ENCODE measurements at regions not wholly inside any gene's neighbourhood (a gene's known extent, or its start where the extent isn't known, plus 50 kb on each side); places are given as distances from the start of the nearest gene placed in this dataset.

DNA sequence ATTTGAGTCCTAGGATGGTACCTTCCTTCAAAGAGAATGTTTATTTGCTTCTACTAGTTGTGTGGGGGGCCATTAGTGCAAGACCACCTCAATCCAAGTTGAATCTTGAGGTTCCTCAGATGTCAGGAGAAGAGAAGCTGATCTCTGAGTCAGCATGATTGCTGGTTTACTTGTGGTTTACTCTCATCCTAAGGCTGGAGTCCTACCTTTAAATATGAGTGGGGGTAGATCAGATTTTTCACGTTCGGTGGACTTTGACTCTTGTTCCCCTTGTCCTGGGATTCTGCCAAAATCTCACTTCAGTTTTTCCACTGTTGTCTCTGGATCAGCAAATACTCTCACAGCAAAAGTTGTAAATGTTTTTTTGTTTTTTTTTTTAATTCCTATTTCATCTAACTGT lies 84.6 kb upstream of the F13A1 start:
- Histone ChIP-seq H3K4me2 (no peak overlapping the region), H3K27me3 (no peaks in the 10 kb centered on the region), H3K4me1 (ENCODE audit: insufficient read depth) (no peaks in the 10 kb centered on the region), H4K20me1 (ENCODE audit: insufficient read depth, poor library complexity, severe bottlenecking) (no peaks in the 10 kb centered on the region), H3K36me3 (replicated peaks; ENCODE audit: insufficient read depth, low read depth) (no peaks in the 10 kb centered on the region), H2AFZ (no peak overlapping the region), H3K9me2 (replicated peaks; ENCODE audit: insufficient read depth) (no peaks in the 10 kb centered on the region), H3K27ac (no peak overlapping the region), H3K79me2 (no peaks in the 10 kb centered on the region), H3K4me3 (no peak overlapping the region), H3K9me3 (ENCODE audit: low read depth) (no peaks in the 10 kb centered on the region)
- DNase-seq (ENCODE audit: low spot score) = peak; percentile 24
- WGBS (ENCODE audit: low lambda C conversion rate, missing lambda C conversion rate) = 67% methylated on average over 2 of the region's 2 CpGs
- no peak for TF ChIP-seq EZH2 (IDR thresholded peaks at IDR 0.05; ENCODE audit: borderline replicate concordance)
- TF ChIP-seq, protein P1, sequence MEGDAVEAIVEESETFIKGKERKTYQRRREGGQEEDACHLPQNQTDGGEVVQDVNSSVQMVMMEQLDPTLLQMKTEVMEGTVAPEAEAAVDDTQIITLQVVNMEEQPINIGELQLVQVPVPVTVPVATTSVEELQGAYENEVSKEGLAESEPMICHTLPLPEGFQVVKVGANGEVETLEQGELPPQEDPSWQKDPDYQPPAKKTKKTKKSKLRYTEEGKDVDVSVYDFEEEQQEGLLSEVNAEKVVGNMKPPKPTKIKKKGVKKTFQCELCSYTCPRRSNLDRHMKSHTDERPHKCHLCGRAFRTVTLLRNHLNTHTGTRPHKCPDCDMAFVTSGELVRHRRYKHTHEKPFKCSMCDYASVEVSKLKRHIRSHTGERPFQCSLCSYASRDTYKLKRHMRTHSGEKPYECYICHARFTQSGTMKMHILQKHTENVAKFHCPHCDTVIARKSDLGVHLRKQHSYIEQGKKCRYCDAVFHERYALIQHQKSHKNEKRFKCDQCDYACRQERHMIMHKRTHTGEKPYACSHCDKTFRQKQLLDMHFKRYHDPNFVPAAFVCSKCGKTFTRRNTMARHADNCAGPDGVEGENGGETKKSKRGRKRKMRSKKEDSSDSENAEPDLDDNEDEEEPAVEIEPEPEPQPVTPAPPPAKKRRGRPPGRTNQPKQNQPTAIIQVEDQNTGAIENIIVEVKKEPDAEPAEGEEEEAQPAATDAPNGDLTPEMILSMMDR (IDR thresholded peaks at IDR 0.05; ENCODE audit: poor library complexity) = no peak
- no peak for TF ChIP-seq EZH2phosphoT487 (IDR thresholded peaks at IDR 0.05; ENCODE audit: low read depth, severe bottlenecking, unreplicated experiment)

- H3K9me2 ChIP-seq (replicated peaks; ENCODE audit: insufficient read depth) = no peaks in the 10 kb centered on the region
These were observed 85.7 kb upstream of the F13A1 start for GRCh38 chr6:6405997-6406714.

GRCh38 chr6:6406715-6407070 lies 86.2 kb upstream of the F13A1 start:
- H3K9me3 ChIP-seq (ENCODE audit: low read depth) = no peaks in the 10 kb centered on the region
- no peaks in the 10 kb centered on the region for H3K79me2 ChIP-seq
- H2AFZ ChIP-seq = no peak overlapping the region
- H3K36me3 ChIP-seq (replicated peaks; ENCODE audit: insufficient read depth, low read depth) = no peaks in the 10 kb centered on the region
- DNase-seq (ENCODE audit: low spot score) = no peak
- no peaks in the 10 kb centered on the region for H3K9me2 ChIP-seq (replicated peaks; ENCODE audit: insufficient read depth)
- no peaks in the 10 kb centered on the region for H4K20me1 ChIP-seq (ENCODE audit: insufficient read depth, poor library complexity, severe bottlenecking)
- H3K27me3 ChIP-seq = no peaks in the 10 kb centered on the region
- H3K27ac ChIP-seq = no peak overlapping the region
- H3K4me1 ChIP-seq (ENCODE audit: insufficient read depth) = no peaks in the 10 kb centered on the region
- H3K4me3 ChIP-seq = no peak overlapping the region
- no peak overlapping the region for H3K4me2 ChIP-seq
- 46% methylated on average over 2 of the region's 2 CpGs for WGBS (ENCODE audit: low lambda C conversion rate, missing lambda C conversion rate)
- TF ChIP-seq EZH2 (IDR thresholded peaks at IDR 0.05; ENCODE audit: borderline replicate concordance) (no peak), EZH2phosphoT487 (IDR thresholded peaks at IDR 0.05; ENCODE audit: low read depth, severe bottlenecking, unreplicated experiment) (no peak)
- TF ChIP-seq, protein P1 (IDR thresholded peaks at IDR 0.05; ENCODE audit: poor library complexity) = no peak

More at GRCh38 chr6:6405997-6406714, 85.7 kb upstream of the F13A1 start:
- no peak for DNase-seq (ENCODE audit: low spot score)
- Histone ChIP-seq H3K4me2 (no peak overlapping the region), H4K20me1 (ENCODE audit: insufficient read depth, poor library complexity, severe bottlenecking) (no peaks in the 10 kb centered on the region), H3K9me3 (ENCODE audit: low read depth) (no peaks in the 10 kb centered on the region), H3K27ac (no peak overlapping the region), H2AFZ (no peak overlapping the region), H3K4me1 (ENCODE audit: insufficient read depth) (no peaks in the 10 kb centered on the region), H3K79me2 (no peaks in the 10 kb centered on the region), H3K36me3 (replicated peaks; ENCODE audit: insufficient read depth, low read depth) (no peaks in the 10 kb centered on the region), H3K4me3 (no peak overlapping the region), H3K27me3 (no peaks in the 10 kb centered on the region)
- WGBS (ENCODE audit: low lambda C conversion rate, missing lambda C conversion rate) = 91% methylated on average over 1 of the region's 1 CpG
- TF ChIP-seq, protein P1 (IDR thresholded peaks at IDR 0.05; ENCODE audit: poor library complexity) = no peak
- TF ChIP-seq EZH2phosphoT487 (IDR thresholded peaks at IDR 0.05; ENCODE audit: low read depth, severe bottlenecking, unreplicated experiment) = no peak
- TF ChIP-seq EZH2 (IDR thresholded peaks at IDR 0.05; ENCODE audit: borderline replicate concordance) = no peak

Measured in hepatocyte (in vitro differentiated cells).